Keratinocyte (primary cell): ENCODE measurements at regions not wholly inside any gene's neighbourhood (a gene's known extent, or its start where the extent isn't known, plus 50 kb on each side); places are given as distances from the start of the nearest gene placed in this dataset.

Source experiments
- DNase-seq: peaks from one replicate; pipeline ENCODE4 v3.0.0-alpha.2; 2011; ENCODE audit warnings: low read depth, missing footprints, low spot score
- FAIRE-seq: peaks from 2 replicates; lab custom pipeline; 2011; peaks lifted over from hg19 to GRCh38; lab: Jason Lieb, UNC
- H2AFZ ChIP-seq: 2 replicates; pipeline ENCODE4 v1.6.0; 2012; ENCODE audit warnings: low read length, control low read depth, inconsistent platforms; ENCODE audit not compliant: control insufficient read depth
- H3K27ac ChIP-seq: 2 replicates; pipeline ENCODE4 v1.5.1; 2011; ENCODE audit warnings: low read length; ENCODE audit not compliant: control insufficient read depth, insufficient read depth
- H3K27me3 ChIP-seq: 3 replicates; pipeline ENCODE4 v1.6.0; 2011; ENCODE audit warnings: low read length; ENCODE audit not compliant: control insufficient read depth, insufficient read depth; ENCODE audit errors: extremely low read depth
- H3K36me3 ChIP-seq, 2 experiments: 2 replicates in 1 of 2; 3 replicates in 1 of 2; pipeline ENCODE4 v1.5.1; 2011; ENCODE audit warnings: low read length in 2 of 2, mild to moderate bottlenecking in 1 of 2; ENCODE audit not compliant: control insufficient read depth in 2 of 2, insufficient read depth in 2 of 2; ENCODE audit errors: extremely low read depth in 1 of 2
- H3K4me1 ChIP-seq: 3 replicates; pipeline ENCODE4 v1.5.1; 2011; ENCODE audit warnings: low read length; ENCODE audit not compliant: control insufficient read depth, insufficient read depth; ENCODE audit errors: extremely low read depth
- H3K4me2 ChIP-seq: 3 replicates; pipeline ENCODE4 v1.6.0; 2011; ENCODE audit warnings: low read depth, low read length; ENCODE audit not compliant: control insufficient read depth, insufficient read depth; ENCODE audit errors: extremely low read depth
- H3K4me3 ChIP-seq, 3 experiments: fragments of 200-600 bp in 1 of 3; sonication (generic) in 1 of 3; 2 replicates in 2 of 3; 3 replicates in 1 of 3; pipeline ENCODE4 v1.5.1; 2011 to 2016; ENCODE audit warnings: low read length in 3 of 3, mild to moderate bottlenecking in 3 of 3, control low read depth in 2 of 3, inconsistent platforms in 1 of 3, low read depth in 1 of 3, mixed read lengths in 1 of 3, mixed run types in 1 of 3, moderate library complexity in 1 of 3; ENCODE audit not compliant: control insufficient read depth in 2 of 3, insufficient read depth in 2 of 3; ENCODE audit errors: extremely low read depth in 1 of 3
- H3K79me2 ChIP-seq: 2 replicates; pipeline ENCODE4 v1.6.0; 2012; ENCODE audit warnings: low read length; ENCODE audit not compliant: control insufficient read depth, insufficient read depth
- H3K9ac ChIP-seq: 3 replicates; pipeline ENCODE4 v1.6.0; 2011; ENCODE audit warnings: low read length; ENCODE audit not compliant: control insufficient read depth, insufficient read depth; ENCODE audit errors: extremely low read depth
- H3K9me1 ChIP-seq: 3 replicates; pipeline ENCODE4 v1.6.0; 2011; ENCODE audit warnings: low read length; ENCODE audit not compliant: control insufficient read depth, insufficient read depth; ENCODE audit errors: extremely low read depth
- H3K9me3 ChIP-seq: 2 replicates; pipeline ENCODE4 v1.5.1; 2012; ENCODE audit warnings: low read depth, low read length; ENCODE audit not compliant: control insufficient read depth
- H4K20me1 ChIP-seq: 3 replicates; pipeline ENCODE4 v1.6.0; 2011; ENCODE audit warnings: low read length; ENCODE audit not compliant: control insufficient read depth, insufficient read depth; ENCODE audit errors: extremely low read depth
- CTCF ChIP-seq, 3 experiments: IDR thresholded peaks in 1 of 3; conservative IDR thresholded peaks in 1 of 3; optimal IDR thresholded peaks in 1 of 3; 2 replicates in 2 of 3; 3 replicates in 1 of 3; pipeline versions ENCODE3 to v1.5.1; 2011; ENCODE audit warnings: low read length in 3 of 3, mild to moderate bottlenecking in 3 of 3, moderate library complexity in 2 of 3, control low read depth in 1 of 3, inconsistent platforms in 1 of 3; ENCODE audit not compliant: insufficient read depth in 2 of 3; ENCODE audit errors: extremely low read depth in 1 of 3
- EZH2 ChIP-seq: IDR thresholded peaks from one replicate; pipeline ENCODE4 v1.6.1; 2012; ENCODE audit warnings: inconsistent platforms, mild to moderate bottlenecking, low read length, moderate library complexity
- dilution Hi-C: fragments of 300-500 bp; cut with MboI; formaldehyde crosslinking; loops from one replicate; pipeline ENCODE4 v1.7.0; 2020; ENCODE audit warnings: low sequenced_read_pairs; ENCODE audit not compliant: extremely low pct_ligation_motif_present

DNA sequence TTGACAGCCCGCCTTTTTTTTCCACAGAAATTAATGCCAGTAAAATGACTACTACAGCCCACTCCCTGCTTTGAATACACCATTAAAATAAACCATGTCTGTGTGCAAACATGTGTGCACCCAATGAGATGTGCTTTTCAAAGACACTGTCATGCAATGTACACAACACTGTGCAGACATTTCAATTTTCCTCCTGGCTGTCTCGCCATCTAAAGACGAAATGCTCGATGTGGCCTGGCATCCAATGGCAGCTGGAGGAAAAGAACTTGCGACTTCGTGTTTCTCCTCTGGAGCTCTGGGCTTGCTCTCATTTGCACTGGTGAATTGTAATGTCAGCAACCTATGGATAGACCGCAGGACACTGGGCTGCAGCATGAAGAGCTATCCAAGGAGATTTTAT, 147.0 kb upstream of the NAV2 start:
- Histone ChIP-seq H2AFZ (no peak overlapping the region), H3K9me1 (no peaks in the 10 kb centered on the region), H3K36me3 (no peaks in the 10 kb centered on the region), H3K79me2 (no peaks in the 10 kb centered on the region), H3K4me3 (no peak overlapping the region), H3K4me1 (no peaks in the 10 kb centered on the region), H3K27me3 (peaks cover 7% of the 10 kb centered on the region), H3K9me3 (no peaks in the 10 kb centered on the region), H3K27ac (no peak overlapping the region), H3K4me2 (no peak overlapping the region), H3K9ac (no peak overlapping the region), H4K20me1 (no peaks in the 10 kb centered on the region)
- DNase-seq (no peak), FAIRE-seq (no peak)
- TF ChIP-seq CTCF (optimal IDR thresholded peaks at IDR 0.05 in 1 of 3, IDR thresholded peaks at IDR 0.05 in 1 of 3, conservative IDR thresholded peaks at IDR 0.05 in 1 of 3; ENCODE audit: extremely low read depth in 1 of 3, insufficient read depth in 2 of 3, low read length in 3 of 3) (no peak), EZH2 (no peak)
- dilution Hi-C loops = no loop called here

GRCh38 chr11:19562156-19562555, 150.5 kb upstream of the NAV2 start:
- Histone ChIP-seq H3K9me3 (no peaks in the 10 kb centered on the region), H3K27ac (no peak overlapping the region), H3K9ac (no peak overlapping the region), H3K79me2 (no peaks in the 10 kb centered on the region), H3K4me1 (no peaks in the 10 kb centered on the region), H3K36me3 (no peaks in the 10 kb centered on the region), H4K20me1 (no peaks in the 10 kb centered on the region), H3K9me1 (no peaks in the 10 kb centered on the region), H3K4me3 (no peak overlapping the region), H3K4me2 (no peak overlapping the region), H3K27me3 (peaks cover 3% of the 10 kb centered on the region), H2AFZ (no peak overlapping the region)
- TF ChIP-seq EZH2 (no peak), CTCF (optimal IDR thresholded peaks at IDR 0.05 in 1 of 3, IDR thresholded peaks at IDR 0.05 in 1 of 3, conservative IDR thresholded peaks at IDR 0.05 in 1 of 3; ENCODE audit: extremely low read depth in 1 of 3, insufficient read depth in 2 of 3, low read length in 3 of 3) (no peak)
- FAIRE-seq (no peak), DNase-seq (no peak)
- dilution Hi-C loops = no loop called here
